HG03066 (cell line): ENCODE measurements at regions not wholly inside any gene's neighbourhood (a gene's known extent, or its start where the extent isn't known, plus 50 kb on each side); places are given as distances from the start of the nearest gene placed in this dataset.
"Not testable (repeated sequence)": the region's sequence is repeated elsewhere in the genome, so short reads cannot be mapped to it uniquely, and the experiment has no call there.

Experiments
- ATAC-seq: cut with Tn5 transposase; IDR thresholded peaks from one replicate; pipeline ENCODE4 v1.9.1; 2021; ENCODE audit warnings: low read depth; ENCODE audit not compliant: unreplicated experiment

- no peak for ATAC-seq
Measured at GRCh38 chr13:86567119-86567518, 767.9 kb upstream of the SLITRK6 start.

DNA sequence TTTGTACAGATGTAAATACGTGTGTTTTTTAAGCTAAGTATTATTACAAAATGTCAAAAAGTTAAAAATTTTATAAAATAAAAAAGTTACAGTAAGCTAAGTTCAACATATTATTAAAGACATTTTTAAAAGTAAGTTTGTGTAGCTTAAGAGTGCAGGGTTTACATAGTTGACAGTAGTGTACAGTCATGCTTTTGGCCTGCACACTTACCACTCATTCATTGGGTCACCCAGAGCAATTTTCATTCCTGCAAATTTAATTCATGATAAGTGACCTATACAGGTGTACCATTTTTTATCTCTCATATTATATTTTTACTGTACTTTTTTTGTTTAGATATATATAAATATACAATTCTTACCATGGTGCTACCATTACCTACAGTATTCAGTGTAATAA lies 769.9 kb upstream of the SLITRK6 start:
- no peak for ATAC-seq

DNA sequence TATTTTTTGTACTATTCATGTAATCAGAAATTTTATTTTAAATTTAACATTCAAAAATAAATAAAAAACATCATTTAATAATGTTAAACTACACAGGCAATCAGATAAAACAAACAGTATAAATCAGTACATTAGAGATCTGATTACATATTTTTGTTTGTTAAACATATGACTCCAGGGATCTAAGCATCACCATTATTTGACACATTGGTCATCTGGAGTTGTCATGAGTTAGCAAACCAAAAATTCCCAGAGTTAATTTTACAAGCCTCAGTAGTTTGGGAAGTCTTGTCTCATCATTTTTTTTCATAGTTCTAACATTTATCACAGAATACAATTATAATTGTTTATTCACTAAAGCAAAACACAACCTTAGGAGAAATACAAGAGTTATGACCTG lies 770.8 kb upstream of the SLITRK6 start:
- no peak for ATAC-seq

DNA sequence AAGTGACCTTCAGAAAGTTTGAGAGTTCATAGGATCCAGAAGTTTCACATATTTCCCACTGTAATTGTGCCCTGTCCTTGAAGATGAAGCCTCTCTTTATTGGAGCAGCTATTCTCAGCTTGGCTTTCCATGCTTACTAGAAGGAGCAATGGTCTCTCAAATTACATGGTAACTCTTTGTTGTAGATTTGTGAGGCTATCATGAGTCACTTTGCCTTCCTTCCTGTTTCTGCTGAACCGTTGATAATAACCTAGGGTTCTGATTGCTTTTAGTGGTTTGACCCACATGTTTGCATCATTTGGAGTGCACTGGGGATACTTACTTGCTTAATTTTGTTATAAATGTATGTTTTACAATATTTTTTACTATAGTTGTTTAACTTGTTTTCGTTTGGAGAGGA lies 772.9 kb upstream of the SLITRK6 start:
- no peak for ATAC-seq

GRCh38 chr13:86579662-86580061 lies 780.4 kb upstream of the SLITRK6 start:
- ATAC-seq: no peak

DNA sequence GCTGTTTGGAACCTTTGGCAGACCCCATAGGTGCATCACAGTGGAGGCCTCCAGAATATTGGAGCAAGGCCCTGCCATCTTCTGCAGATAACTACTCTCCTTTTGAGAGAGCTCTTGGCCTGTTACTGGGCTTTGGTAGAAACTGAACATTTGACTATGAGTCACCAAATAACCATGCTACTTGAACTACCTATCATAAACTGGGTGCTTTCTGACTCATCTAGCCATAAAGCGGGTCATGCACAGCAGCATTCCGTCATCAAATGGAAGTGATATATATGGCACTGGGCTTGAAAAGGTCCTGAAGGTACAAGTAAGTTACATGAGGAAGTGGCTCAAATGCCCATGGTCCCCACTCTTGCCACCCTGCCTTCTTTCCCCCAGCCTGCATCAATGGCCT lies 782.5 kb upstream of the SLITRK6 start:
- no peak for ATAC-seq

- ATAC-seq: no peak
Measured at GRCh38 chr13:86584301-86584700, 785.1 kb upstream of the SLITRK6 start.

GRCh38 chr13:86585835-86586234 lies 786.6 kb upstream of the SLITRK6 start:
- ATAC-seq: no peak

GRCh38 chr13:86591862-86592261 lies 792.6 kb upstream of the SLITRK6 start:
- no peak for ATAC-seq

DNA sequence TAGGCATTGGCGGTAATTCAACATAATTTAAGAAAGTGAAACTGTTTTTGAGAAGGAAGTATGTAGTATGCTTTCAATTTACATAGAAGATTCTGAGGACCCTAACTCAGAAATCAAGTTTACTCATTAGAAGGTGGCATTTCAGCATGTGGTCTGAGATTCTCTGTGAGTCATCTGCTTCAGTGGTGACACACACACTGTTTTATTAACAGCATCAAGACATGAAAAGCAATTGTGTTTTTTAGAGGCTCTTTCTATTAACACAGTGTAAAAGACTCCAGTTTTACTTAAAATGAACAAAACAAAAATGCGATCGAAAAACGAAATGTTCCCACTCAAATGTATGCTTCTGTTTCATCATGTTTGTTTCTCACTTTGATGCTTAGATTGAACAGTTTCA lies 802.1 kb upstream of the SLITRK6 start:
- no peak for ATAC-seq

DNA sequence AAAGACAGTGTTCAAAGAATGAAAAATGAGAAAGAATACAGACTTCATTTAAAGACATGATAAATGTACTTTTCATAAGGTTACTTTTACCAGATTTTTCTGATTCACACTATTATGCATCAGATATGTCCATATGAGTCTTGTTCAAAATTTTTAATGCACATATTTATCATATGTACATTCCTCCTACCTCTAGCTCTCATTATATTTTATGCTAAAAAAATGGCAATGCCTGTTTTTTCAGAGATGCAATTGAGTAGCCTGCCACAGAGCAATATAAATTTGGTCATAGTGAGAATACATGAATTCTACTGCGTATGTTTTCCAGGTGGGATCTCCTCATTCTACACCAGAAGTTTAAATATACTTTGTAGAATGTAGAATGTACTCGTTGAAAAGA lies 807.0 kb upstream of the SLITRK6 start:
- ATAC-seq: no peak

DNA sequence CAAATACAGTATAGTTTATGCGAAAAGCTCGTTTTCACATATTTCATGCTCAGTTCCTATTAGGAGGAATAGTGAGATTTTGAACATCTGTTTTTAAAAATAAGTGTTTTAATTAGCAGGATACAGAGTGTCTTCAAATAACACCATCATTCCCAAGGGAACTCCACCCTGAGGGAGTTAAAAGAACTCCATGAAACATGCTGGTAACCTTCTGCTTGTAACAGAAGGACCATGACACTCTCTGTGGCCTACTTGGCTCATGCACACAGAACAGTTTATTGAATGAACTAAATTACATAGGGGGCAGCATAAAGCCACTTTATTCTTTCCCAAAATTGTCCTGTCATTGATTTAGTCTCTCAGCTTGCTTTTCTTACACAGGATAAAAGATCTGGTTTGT lies 809.5 kb upstream of the SLITRK6 start:
- no peak for ATAC-seq

DNA sequence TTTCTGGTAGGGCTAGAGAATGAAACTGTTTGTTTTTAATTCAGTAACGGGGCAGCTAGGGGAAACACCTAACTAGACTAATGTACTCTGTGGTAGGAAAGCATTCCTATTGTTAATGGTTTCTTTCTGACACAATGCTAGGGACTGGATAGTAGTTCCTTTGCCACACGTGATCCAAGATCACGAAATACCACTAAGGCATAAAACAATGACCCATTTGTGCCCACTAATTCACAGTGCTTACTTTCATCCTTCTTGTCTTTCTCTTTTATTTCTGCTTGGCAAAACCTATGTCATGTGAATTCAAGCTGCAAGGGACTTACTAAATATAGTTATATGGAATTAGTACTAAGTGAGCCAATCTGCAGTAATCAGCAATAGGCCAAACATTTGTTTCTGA lies 834.1 kb upstream of the SLITRK6 start:
- no peak for ATAC-seq

- not testable (repeated sequence) for ATAC-seq
Measured at GRCh38 chr13:86651171-86651570, 852.0 kb upstream of the SLITRK6 start.

DNA sequence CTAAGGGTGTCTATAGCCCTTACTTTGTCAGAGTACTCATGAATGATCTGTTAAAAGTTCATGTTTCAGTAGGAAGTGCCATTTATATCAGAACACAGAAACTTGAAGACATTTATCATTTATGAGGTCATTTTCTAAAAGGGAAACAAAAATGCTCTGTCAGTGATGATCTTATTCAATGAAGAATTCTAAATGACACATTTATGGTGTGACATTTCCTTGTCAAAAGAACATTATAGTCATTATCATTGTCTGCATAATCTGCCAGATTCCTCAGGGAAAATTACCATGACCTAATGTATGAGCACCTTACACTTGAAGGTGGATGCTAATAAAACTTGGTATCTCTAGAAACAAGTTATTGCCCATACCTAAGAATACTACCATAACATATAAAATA lies 853.8 kb upstream of the SLITRK6 start:
- no peak for ATAC-seq

DNA sequence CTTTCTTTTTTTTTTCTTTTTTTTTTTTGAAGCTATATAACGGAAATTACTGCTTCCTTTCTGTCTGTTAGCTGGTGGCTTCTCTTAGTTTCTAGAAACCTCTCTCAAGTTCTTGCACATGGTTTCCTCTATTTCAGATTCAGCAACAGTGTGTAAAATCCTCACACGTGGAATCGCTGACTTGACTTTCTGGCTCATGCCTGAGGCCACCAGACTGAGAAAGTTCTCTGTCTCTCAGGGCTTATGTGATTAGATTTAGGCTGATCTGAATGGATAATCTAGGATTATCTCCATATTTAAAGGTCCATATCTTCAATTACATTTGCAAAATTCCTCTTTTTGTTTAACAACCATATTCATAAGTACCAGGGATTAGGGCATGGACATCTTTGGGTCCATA lies 856.3 kb upstream of the SLITRK6 start:
- ATAC-seq: no peak

- no peak for ATAC-seq
Measured at GRCh38 chr13:86660090-86660489, 860.9 kb upstream of the SLITRK6 start.

GRCh38 chr13:86665842-86666241 lies 866.6 kb upstream of the SLITRK6 start:
- no peak for ATAC-seq

DNA sequence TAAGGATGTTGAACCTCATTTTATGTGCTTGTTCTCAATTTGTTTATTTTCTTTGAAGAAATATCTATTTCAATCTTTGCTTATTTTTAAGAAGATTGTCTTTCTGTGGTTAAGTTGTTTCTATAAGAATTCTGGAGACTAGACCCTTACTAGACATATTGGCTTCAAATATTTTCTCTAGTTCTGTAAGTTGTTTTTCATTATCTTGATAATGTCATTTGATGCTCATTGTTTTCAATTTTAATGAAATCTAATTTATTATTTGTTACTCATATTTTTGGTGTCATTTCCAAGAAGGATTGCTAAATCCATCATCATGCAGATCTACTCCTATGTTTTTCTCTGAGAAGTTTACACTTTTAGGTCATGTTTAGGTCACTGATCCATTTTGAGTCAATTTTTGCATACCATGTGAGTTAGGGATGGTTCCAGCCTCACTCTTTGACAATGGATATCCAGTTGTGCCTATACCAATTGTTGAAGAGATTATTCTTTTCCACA lies 874.8 kb upstream of the SLITRK6 start:
- no peak for ATAC-seq

GRCh38 chr13:86681223-86681622 lies 882.0 kb upstream of the SLITRK6 start:
- ATAC-seq: no peak

DNA sequence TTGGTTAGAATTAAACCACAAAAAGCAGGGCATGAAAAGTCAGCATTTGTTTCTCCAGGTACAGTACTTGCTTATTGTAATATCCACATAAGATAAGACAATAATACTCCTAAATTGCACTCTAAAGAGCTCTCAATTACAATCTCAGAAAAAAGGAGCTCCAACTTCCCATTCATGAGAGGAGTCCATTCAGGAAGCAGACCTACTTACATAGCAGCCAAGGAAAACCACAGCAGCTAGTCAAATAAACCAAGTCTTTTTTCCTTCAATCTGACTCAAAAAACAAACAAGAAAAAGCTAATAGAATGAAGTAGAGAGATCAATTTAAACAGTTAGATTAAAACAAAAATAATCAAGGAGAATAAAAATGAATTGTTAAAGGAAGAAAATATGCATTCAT lies 885.2 kb upstream of the SLITRK6 start:
- no peak for ATAC-seq

DNA sequence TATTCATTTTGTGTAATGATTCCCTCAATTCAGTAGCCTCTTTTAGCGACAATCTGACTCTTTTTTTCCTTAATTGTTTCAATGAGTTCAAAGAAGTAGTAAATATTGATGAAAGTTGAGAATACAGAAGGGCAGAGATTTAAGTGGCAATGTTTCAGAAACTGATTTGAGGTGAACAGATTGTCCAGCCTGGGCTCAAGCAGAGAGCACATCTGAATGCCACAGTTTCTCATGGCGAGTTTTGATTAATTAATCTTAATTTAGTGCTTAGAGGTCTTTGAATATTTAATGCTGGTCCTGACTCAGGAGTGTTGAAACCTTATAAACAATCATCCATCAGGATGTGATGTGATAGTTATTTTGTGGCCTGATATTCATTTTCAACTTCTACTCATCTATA lies 890.7 kb upstream of the SLITRK6 start:
- no peak for ATAC-seq

GRCh38 chr13:86692291-86692690 lies 893.1 kb upstream of the SLITRK6 start:
- ATAC-seq: no peak
